ENCODE measurements at regions not wholly inside any gene's neighbourhood (a gene's known extent, or its start where the extent isn't known, plus 50 kb on each side); places are given as distances from the start of the nearest gene placed in this dataset.
A peak's percentile ranks its signal among the peaks of the same experiment; 100 is the strongest.

- H3K4me1 ChIP-seq (ENCODE audit: insufficient read depth, low read length) = no peaks in the 10 kb centered on the region
- no peaks in the 10 kb centered on the region for H3K27me3 ChIP-seq (ENCODE audit: insufficient read depth, low read length, poor library complexity)
- no peaks in the 10 kb centered on the region for H4K20me1 ChIP-seq (ENCODE audit: insufficient read depth, low read length)
- no peaks in the 10 kb centered on the region for H3K79me2 ChIP-seq (ENCODE audit: insufficient read depth, low read length)
- no peak overlapping the region for H3K27ac ChIP-seq (ENCODE audit: low read length)
- no peak overlapping the region for H3K4me3 ChIP-seq (ENCODE audit: low read depth in 1 of 2, low read length in 2 of 2)
- no peak for TF ChIP-seq CTCF (IDR thresholded peaks at IDR 0.05; ENCODE audit: borderline replicate concordance, extremely low read depth, low read length, poor library complexity, severe bottlenecking)
- TF ChIP-seq EZH2 (IDR thresholded peaks at IDR 0.05; ENCODE audit: borderline replicate concordance, low read depth, low read length, severe bottlenecking) = no peak
- DNase-seq = no peak
- H3K36me3 ChIP-seq (ENCODE audit: insufficient read depth, low read length) = no peaks in the 10 kb centered on the region
- no peak overlapping the region for H2AFZ ChIP-seq (ENCODE audit: low read depth, low read length)
- H3K9ac ChIP-seq (ENCODE audit: low read depth, low read length) = no peak overlapping the region
- ATAC-seq (ENCODE audit: insufficient read depth, low read depth) = no peak
- H3K9me3 ChIP-seq (ENCODE audit: insufficient read depth, low read length, severe bottlenecking) = no peaks in the 10 kb centered on the region
- no peak overlapping the region for H3K4me2 ChIP-seq (ENCODE audit: insufficient read depth, low read length)
Measured at GRCh38 chr7:26054386-26054785, 97.6 kb upstream of the NFE2L3 start.

- no peak for TF ChIP-seq EZH2 (IDR thresholded peaks at IDR 0.05; ENCODE audit: borderline replicate concordance, low read depth, low read length, severe bottlenecking)
- no peak for TF ChIP-seq CTCF (IDR thresholded peaks at IDR 0.05; ENCODE audit: borderline replicate concordance, extremely low read depth, low read length, poor library complexity, severe bottlenecking)
- no peaks in the 10 kb centered on the region for H3K27me3 ChIP-seq (ENCODE audit: insufficient read depth, low read length, poor library complexity)
- DNase-seq (no peak), ATAC-seq (ENCODE audit: insufficient read depth, low read depth) (no peak)
- H3K79me2 ChIP-seq (ENCODE audit: insufficient read depth, low read length) = no peaks in the 10 kb centered on the region
- H3K9me3 ChIP-seq (ENCODE audit: insufficient read depth, low read length, severe bottlenecking) = no peaks in the 10 kb centered on the region
- no peaks in the 10 kb centered on the region for H4K20me1 ChIP-seq (ENCODE audit: insufficient read depth, low read length)
- H3K27ac ChIP-seq (ENCODE audit: low read length) = no peak overlapping the region
- no peak overlapping the region for H2AFZ ChIP-seq (ENCODE audit: low read depth, low read length)
- H3K4me1 ChIP-seq (ENCODE audit: insufficient read depth, low read length) = no peaks in the 10 kb centered on the region
- no peak overlapping the region for H3K4me3 ChIP-seq (ENCODE audit: low read depth in 1 of 2, low read length in 2 of 2)
- no peak overlapping the region for H3K4me2 ChIP-seq (ENCODE audit: insufficient read depth, low read length)
- no peaks in the 10 kb centered on the region for H3K36me3 ChIP-seq (ENCODE audit: insufficient read depth, low read length)
- no peak overlapping the region for H3K9ac ChIP-seq (ENCODE audit: low read depth, low read length)
Measured at GRCh38 chr7:26055241-26055640, 96.8 kb upstream of the NFE2L3 start.

GRCh38 chr7:26060733-26061677 is 91.0 kb upstream of the NFE2L3 start:
- H3K27me3 ChIP-seq (ENCODE audit: insufficient read depth, low read length, poor library complexity) = no peaks in the 10 kb centered on the region
- TF ChIP-seq CTCF (IDR thresholded peaks at IDR 0.05; ENCODE audit: borderline replicate concordance, extremely low read depth, low read length, poor library complexity, severe bottlenecking) = no peak
- TF ChIP-seq EZH2 (IDR thresholded peaks at IDR 0.05; ENCODE audit: borderline replicate concordance, low read depth, low read length, severe bottlenecking) = no peak
- H3K9ac ChIP-seq (ENCODE audit: low read depth, low read length) = no peak overlapping the region
- no peaks in the 10 kb centered on the region for H3K36me3 ChIP-seq (ENCODE audit: insufficient read depth, low read length)
- no peak overlapping the region for H3K4me3 ChIP-seq (ENCODE audit: low read depth in 1 of 2, low read length in 2 of 2)
- no peak overlapping the region for H3K27ac ChIP-seq (ENCODE audit: low read length)
- DNase-seq (no peak), ATAC-seq (ENCODE audit: insufficient read depth, low read depth) (peak; percentile 59; the same call in 1 of the 3 replicates)
- H3K9me3 ChIP-seq (ENCODE audit: insufficient read depth, low read length, severe bottlenecking) = no peaks in the 10 kb centered on the region
- H4K20me1 ChIP-seq (ENCODE audit: insufficient read depth, low read length) = no peaks in the 10 kb centered on the region
- no peaks in the 10 kb centered on the region for H3K79me2 ChIP-seq (ENCODE audit: insufficient read depth, low read length)
- no peak overlapping the region for H2AFZ ChIP-seq (ENCODE audit: low read depth, low read length)
- H3K4me1 ChIP-seq (ENCODE audit: insufficient read depth, low read length) = peaks cover 12% of the 10 kb centered on the region; the same call in 1 of the 2 replicates
- no peak overlapping the region for H3K4me2 ChIP-seq (ENCODE audit: insufficient read depth, low read length)
